ENCODE measurements at regions not wholly inside any gene's neighbourhood (a gene's known extent, or its start where the extent isn't known, plus 50 kb on each side); places are given as distances from the start of the nearest gene placed in this dataset.

GRCh38 chr10:123574109-123574698, 92.0 kb upstream of the GPR26 start:
- Histone ChIP-seq H3K27ac (no peak overlapping the region), H3K9me3 (peaks cover 0 to 5% (median 0%) of the 10 kb centered on the region in 4 donors), H3K27me3 (peaks cover 0 to 61% (median 27%) of the 10 kb centered on the region in 3 donors), H3K4me3 (no peak overlapping the region), H3K36me3 (no peaks in the 10 kb centered on the region), H3K4me1 (no peaks in the 10 kb centered on the region)
- 71 to 78% (median 73%) methylated on average over 6 to 7 of the region's 7 CpGs for WGBS, 5 donors
- no peak for DNase-seq
- intact Hi-C loops (cut with DNase I; ENCODE audit: low total_unique reads), result no loop called here
- TF ChIP-seq EP300 (IDR thresholded peaks at IDR 0.05) (no peak), CTCF (IDR thresholded peaks at IDR 0.05) (no peak), POLR2A (IDR thresholded peaks at IDR 0.05) (no peak), POLR2AphosphoS5 (IDR thresholded peaks at IDR 0.05) (no peak)

DNA sequence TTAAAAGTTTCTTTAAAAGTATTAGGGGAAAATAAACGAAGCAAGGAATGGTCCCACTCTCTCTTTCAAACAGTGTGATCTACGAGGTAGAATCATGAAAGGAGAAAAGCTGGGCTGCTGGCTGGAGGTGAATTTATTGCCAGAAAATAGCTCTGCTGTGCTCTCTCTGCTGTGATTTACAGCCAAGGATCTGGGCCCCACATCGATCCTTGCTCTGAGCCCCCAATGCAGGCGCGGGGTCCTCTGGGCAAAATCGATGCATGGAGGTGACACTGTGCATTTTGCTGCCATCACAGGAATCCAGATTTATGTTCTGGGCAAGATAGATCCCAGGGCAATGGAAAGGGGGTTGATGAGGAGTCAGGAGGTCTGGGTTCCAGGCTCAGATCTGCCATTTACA, 91.0 kb upstream of the GPR26 start:
- H3K27ac ChIP-seq, result no peak overlapping the region
- H3K9me3 ChIP-seq, result peaks cover 0 to 5% (median 0%) of the 10 kb centered on the region in 4 donors
- intact Hi-C loops (cut with DNase I; ENCODE audit: low total_unique reads), result no loop called here
- WGBS, 5 donors, result 59 to 76% (median 68%) methylated on average over 6 of the region's 6 CpGs
- H3K36me3 ChIP-seq, result no peaks in the 10 kb centered on the region
- H3K27me3 ChIP-seq, result peaks cover 0 to 60% (median 18%) of the 10 kb centered on the region in 3 donors
- TF ChIP-seq POLR2A (IDR thresholded peaks at IDR 0.05) (no peak), CTCF (IDR thresholded peaks at IDR 0.05) (no peak)
- no peak for DNase-seq
- H3K4me1 ChIP-seq, result no peaks in the 10 kb centered on the region
- H3K4me3 ChIP-seq, result no peak overlapping the region

DNA sequence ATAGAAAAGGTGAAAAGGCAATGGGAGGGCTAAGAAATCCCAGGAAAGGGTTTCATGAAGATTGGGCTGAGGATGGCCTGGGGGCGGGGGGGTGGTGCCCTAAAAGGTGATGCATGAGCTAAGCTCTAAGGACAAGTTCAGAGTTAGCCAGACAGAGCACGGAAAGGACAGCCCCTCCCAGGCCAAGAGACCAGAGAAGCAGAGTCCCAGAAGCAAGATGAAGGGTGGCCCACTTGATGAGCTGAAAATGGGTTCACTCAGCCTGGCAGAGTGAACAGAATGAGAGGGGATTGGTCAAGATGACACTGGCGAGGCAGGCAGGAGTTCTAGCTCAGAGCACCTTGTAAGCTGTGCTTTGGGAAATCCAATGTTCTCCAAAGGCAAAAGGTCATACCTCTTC, 89.4 kb upstream of the GPR26 start:
- intact Hi-C loops (cut with DNase I; ENCODE audit: low total_unique reads), result no loop called here
- no peaks in the 10 kb centered on the region for H3K4me1 ChIP-seq
- H3K9me3 ChIP-seq, result peaks cover 0 to 5% (median 0%) of the 10 kb centered on the region in 4 donors
- H3K36me3 ChIP-seq, result no peaks in the 10 kb centered on the region
- WGBS, 5 donors, result 57 to 81% (median 66%) methylated on average over 3 of the region's 3 CpGs
- peaks cover 0 to 55% (median 18%) of the 10 kb centered on the region in 3 donors for H3K27me3 ChIP-seq
- H3K4me3 ChIP-seq, result no peak overlapping the region
- TF ChIP-seq CTCF (IDR thresholded peaks at IDR 0.05), result no peak
- TF ChIP-seq POLR2AphosphoS5 (IDR thresholded peaks at IDR 0.05), result no peak
- no peak for TF ChIP-seq EP300 (IDR thresholded peaks at IDR 0.05)
- TF ChIP-seq POLR2A (IDR thresholded peaks at IDR 0.05), result no peak
- no peak overlapping the region for H3K27ac ChIP-seq
- no peak for DNase-seq

GRCh38 chr10:123577921-123578461, 88.2 kb upstream of the GPR26 start:
- no peak for DNase-seq
- H3K27ac ChIP-seq, result no peak overlapping the region
- H3K9me3 ChIP-seq, result peaks cover 0 to 5% (median 0%) of the 10 kb centered on the region in 4 donors
- WGBS, 5 donors, result 66 to 78% (median 71%) methylated on average over 3 to 4 of the region's 4 CpGs
- H3K4me1 ChIP-seq, result peaks cover 0 to 7% (median 2%) of the 10 kb centered on the region in 4 donors
- no peak for TF ChIP-seq EP300 (IDR thresholded peaks at IDR 0.05)
- no peak for TF ChIP-seq POLR2A (IDR thresholded peaks at IDR 0.05)
- TF ChIP-seq CTCF (IDR thresholded peaks at IDR 0.05), result no peak
- TF ChIP-seq POLR2AphosphoS5 (IDR thresholded peaks at IDR 0.05), result no peak
- peaks cover 0 to 53% (median 24%) of the 10 kb centered on the region in 3 donors for H3K27me3 ChIP-seq
- no peak overlapping the region for H3K4me3 ChIP-seq
- intact Hi-C loops (cut with DNase I; ENCODE audit: low total_unique reads), result no loop called here
- no peaks in the 10 kb centered on the region for H3K36me3 ChIP-seq

Measured in stomach (tissue), 8 donors.